HG03135 (cell line): ENCODE measurements at regions not wholly inside any gene's neighbourhood (a gene's known extent, or its start where the extent isn't known, plus 50 kb on each side); places are given as distances from the start of the nearest gene placed in this dataset.
A peak's percentile ranks its signal among the peaks of the same experiment; 100 is the strongest.
"Not testable (repeated sequence)": the region's sequence is repeated elsewhere in the genome, so short reads cannot be mapped to it uniquely, and the experiment has no call there.

ENCODE experiments used
- ATAC-seq: cut with Tn5 transposase; IDR thresholded peaks from one replicate; pipeline ENCODE4 v1.9.1; 2021; ENCODE audit warnings: mild to moderate bottlenecking, moderate library complexity; ENCODE audit not compliant: unreplicated experiment

- ATAC-seq, result no peak
These were observed 111.7 kb downstream of the FAM50B start for GRCh38 chr6:3960754-3961361.

- ATAC-seq, result no peak
These were observed 112.5 kb downstream of the FAM50B start for GRCh38 chr6:3961581-3962215.

DNA sequence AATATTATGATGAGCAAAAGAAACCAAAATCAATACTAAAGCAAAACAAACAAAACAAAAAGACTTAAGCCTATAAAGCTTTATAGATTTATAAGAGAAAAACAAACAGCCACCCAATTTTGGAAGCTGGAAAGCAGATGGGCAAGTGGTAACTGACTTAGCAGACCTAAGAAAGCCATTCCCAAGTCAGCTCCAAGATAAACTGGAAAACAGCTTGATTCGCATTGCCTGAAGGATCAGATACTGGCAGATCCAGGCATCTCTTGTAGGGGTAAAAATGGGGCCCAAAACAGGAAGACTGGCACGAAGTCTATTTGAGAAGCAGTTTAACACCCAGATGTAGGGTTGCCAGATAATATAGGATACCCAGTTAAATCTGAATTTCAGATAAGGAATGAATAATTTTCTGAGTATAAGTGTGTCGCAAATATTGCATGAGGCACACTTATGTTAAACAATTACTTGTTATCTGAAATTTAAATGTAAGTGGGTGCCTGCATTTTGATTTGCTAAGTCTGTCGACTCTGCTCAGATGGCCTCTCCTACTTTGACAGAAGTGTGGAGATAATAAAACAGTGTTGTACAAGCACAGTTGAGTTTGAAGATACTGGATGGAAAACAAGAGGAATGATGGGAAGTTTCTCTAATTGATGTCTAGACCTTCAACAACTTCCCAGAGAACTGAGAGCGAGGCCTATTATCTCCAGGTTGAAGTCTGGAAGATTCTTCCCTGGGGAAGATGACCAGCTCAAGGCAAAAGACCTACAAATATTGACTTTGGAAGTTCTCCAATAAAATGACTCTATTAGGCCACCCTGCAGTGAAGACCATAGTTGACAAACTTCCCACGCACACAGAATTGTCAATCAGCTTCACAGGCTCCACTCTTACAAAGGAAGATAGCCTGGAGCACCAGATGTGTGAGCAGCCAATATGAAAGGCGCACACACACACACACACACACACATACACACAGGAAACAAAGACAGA, 113.4 kb downstream of the FAM50B start:
- ATAC-seq, result no peak

DNA sequence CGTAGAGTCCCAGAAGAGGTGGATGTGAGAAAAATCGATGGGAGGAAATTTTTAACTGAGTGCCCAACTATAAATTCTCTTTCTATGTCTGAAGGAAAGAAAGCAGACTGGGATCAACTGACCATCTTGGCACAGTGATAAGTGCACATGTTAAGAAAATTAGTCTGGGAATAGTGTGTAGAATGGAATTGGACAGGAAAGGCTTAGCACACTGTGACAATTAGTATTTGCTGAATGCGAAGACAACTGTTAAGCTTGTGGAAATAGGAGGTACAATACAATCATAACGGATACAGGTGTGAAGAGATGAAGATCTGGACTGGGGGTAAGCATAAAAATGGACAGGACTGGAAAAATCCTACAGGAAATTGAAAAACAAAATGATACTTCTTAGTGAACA, 114.3 kb downstream of the FAM50B start:
- ATAC-seq, result no peak

DNA sequence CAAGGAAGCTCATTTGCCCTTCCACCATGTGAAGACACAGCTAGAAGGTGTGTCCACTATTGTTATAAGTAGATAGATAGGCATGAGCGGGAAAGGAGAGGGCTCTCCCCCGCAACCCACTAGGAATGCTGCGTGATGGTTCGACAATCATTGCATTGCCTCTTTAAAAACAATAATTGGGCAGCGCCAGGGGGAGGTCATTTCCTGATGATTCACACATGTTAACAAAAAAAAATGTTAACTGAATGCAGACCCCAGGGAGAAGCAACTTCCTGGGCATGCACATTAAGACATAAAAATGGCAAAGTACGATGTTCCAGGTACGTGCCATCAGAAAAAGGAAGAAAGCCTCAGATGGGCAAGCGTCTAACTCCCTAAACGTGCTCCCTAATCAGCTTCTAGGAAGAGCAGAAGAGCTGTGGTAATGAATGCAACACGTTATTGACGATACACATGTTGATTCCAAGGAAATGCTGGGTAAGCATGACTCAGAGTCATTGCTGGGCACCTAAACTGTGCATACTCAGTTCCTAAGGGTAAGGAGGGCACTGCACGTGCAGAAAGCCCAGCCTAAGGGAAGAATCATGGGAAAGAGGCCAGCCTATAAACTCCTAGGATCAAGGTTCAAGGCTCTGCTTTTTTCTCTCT, 113.7 kb downstream of the FAM217A start:
- ATAC-seq, result no peak

DNA sequence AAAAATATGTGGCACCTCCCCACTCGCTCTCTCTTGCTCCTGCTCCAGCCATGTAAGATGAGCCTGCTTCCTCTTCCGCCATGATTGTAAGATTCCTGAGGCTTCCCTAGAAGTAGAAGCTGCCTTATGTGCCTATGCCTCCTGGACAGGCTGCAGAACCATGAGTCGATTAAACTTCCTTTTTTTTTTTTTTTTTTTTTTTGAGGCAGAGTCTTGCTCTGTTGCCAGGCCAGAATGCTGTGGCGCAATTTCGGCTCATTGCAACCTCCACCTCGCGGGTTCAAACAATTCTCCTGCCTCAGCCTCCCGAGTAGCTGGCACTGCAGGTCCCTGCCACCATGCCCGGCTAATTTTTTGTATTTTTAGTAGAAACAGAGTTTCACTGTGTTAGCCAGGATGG, 112.5 kb downstream of the FAM217A start:
- ATAC-seq, result no peak

- ATAC-seq, result no peak
These were observed 108.8 kb downstream of the FAM217A start for GRCh38 chr6:3970097-3970496.

GRCh38 chr6:3973152-3973551, 105.8 kb downstream of the FAM217A start:
- not testable (repeated sequence) for ATAC-seq

DNA sequence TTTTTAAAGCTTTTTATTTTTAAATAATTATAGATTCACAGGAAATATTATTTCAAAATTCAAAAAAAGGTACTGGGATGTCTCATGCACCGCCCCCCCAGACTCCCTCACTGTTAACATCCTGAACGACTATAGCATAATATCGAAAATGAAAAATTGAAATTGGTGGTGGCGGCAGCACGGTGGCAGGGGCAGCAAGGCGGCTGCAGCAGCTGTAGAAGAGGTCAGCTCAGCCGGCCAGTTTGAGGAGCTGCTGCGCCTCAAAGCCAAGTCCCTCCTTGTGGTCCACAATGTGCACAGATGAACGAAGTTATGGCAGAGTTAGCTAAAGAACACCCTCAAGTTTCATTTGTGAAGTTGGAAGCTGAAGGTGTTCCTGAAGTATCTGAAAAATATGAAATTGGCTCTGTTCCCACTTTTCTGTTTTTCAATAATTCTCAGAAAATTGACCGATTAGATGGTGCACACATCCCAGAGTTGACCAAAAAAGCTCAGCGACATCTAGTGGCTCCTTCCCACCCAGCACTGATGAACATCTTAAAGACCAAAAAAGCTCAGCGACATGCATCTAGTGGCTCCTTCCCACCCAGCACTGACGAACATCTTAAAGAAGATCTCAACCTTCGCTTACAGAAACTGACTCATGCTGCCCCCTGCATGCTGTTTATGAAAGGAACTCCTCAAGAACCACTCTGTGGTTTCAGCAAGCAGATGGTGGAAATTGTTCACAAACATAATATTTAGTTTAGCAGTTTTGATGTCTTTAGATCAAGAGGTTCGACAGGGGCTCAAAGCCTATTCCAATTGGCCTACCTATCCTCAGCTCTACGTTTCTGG, 100.8 kb downstream of the FAM217A start:
- peak; percentile 75 for ATAC-seq

DNA sequence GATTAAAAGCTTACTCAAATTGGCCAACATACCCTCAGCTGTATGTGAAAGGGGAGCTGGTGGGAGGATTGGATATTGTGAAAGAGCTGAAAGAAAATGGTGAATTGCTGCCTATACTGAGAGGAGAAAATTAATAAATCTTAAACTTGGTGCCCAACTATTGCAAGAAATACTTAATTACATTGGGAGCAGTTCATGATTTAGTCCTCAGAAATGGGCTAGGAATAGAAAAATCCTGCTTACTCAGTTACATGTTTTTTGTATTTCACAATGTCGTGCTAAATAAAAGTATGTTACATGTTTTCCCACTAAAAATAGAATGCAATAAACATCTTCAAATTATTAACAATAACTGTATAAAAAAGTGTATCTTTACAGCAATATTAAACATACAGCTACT, 100.0 kb downstream of the FAM217A start:
- not testable (repeated sequence) for ATAC-seq

- ATAC-seq, result no peak
These were observed 97.0 kb downstream of the FAM217A start for GRCh38 chr6:3981917-3982316.

GRCh38 chr6:3983778-3984177, 95.2 kb downstream of the FAM217A start:
- ATAC-seq, result no peak

DNA sequence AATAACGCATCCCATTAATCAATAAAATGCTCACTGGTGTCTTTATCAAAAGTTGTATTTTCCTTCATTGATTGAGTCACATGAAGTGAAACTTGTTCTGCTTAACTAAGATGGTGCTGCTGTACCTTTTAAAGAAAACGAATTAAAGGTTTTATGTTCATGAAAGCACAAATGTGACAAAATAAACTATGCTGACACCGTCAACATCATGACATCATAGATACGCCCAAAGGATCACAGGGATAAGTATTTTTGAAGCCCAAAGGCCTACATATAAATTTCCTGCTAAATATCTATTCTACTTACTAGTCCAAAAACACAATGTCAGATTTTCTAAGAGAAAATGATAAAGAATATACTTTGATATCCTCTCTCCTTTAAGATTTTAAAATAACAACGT, 94.4 kb downstream of the FAM217A start:
- no peak for ATAC-seq

DNA sequence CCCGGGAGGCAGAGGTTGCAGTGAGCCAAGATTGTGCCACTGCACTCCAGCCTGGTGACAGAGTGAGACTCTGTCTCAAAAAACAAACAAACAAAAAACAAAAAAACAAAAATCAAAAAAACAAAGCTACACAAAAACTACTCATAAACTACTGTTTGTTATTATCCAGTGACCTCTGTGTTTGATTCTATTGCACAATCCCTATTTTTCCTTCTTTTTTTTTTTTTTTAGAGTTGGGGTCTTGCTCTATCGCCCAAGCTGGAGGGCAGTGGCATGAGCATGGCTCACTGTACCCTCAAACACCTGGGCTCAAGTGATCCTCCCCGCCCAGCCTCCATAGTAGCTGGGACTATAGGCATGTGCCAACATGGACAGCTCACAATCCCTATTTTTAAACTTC, 92.7 kb downstream of the FAM217A start:
- no peak for ATAC-seq

- no peak for ATAC-seq
These were observed 91.9 kb downstream of the FAM217A start for GRCh38 chr6:3987053-3987452.

- no peak for ATAC-seq
These were observed 91.4 kb downstream of the FAM217A start for GRCh38 chr6:3987576-3987975.

- peak; percentile 77 for ATAC-seq
These were observed 88.0 kb downstream of the FAM217A start for GRCh38 chr6:3990692-3991491.

DNA sequence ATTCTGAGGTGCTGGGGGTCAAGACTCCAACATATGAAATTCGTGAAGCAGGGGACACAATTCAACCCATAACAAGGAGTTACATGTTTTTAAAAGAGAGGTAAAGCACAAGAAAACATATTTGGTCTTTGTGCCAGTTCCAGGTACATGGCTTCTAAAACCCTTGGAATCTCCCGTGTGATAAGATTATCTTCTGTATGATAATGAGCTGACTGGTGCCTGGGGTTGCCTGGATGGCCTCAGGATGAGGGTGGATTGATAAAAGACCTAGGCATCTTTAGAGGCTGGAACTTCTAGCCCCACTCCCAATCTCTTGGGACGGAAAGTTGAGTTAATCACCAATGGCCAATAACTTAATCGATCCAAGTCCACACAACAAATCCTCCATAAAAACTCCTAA, 87.0 kb downstream of the FAM217A start:
- no peak for ATAC-seq

DNA sequence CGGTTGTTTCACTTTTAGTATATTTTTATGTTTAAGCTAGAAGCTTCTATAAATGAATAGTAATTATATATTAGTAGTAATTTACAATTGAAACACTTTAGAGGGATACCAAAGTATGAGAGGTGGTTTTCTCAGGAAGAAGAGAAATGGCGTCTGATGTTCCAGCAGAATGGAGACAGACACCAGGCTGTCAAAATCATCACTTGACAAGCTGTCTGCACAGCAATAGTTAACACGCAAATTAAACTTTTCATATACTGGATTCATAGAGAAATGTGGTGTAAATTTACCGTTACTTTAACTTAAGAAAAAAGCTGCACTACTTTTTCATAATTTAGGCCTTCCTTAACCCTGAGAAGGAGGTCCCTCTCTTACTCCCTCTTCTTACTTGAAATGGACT, 82.6 kb downstream of the FAM217A start:
- ATAC-seq, result no peak
